ENCODE measurements at regions not wholly inside any gene's neighbourhood (a gene's known extent, or its start where the extent isn't known, plus 50 kb on each side); places are given as distances from the start of the nearest gene placed in this dataset.

DNA sequence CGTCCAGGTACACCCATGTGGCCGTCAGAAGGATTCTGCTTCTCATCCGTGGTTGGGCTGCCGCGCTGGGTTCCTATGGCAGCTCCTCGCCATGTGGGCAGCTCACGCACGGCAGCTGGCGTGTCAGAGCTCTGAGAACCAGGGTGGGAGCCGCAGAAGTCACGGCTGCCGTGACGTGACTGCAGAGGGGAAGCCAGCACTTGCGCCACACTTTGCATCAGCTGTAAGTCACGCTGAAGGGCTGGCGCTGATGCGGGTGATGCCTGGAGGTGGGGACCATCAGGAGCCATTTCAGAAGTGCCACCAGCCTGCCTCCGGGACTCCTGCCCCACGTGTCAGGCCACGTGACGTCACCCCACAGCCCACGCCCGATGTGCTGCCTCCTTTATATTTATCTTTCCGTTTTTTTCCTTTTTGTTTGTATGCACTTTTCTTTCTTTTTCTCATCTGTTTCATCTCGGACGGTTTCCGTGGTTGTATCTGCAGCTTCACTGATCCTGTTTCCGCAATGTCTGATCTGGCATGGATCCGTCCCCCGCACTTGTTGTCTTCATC lies 133.2 kb downstream of the IGLL1 start:
- H3K9me1 ChIP-seq (ENCODE audit: control insufficient read depth, insufficient read depth, low read length): no peaks in the 10 kb centered on the region
- FAIRE-seq (no peak), DNase-seq (ENCODE audit: extremely low read depth in 1 of 4, low spot score in 3 of 4) (no peak), ATAC-seq (no peak)
- no peak overlapping the region for H2AFZ ChIP-seq (ENCODE audit: low read depth, low read length)
- ChIA-PET POLR2A (no interaction called here), CTCF (ENCODE audit: low intra/inter-chr PET ratio) (no interaction called here)
- WGBS (ENCODE audit: insufficient coverage, low coverage, missing lambda C conversion rate): 57% methylated on average over 15 of the region's 30 CpGs
- no peaks in the 10 kb centered on the region; a peak in 1 of 5 replicates for H3K4me1 ChIP-seq (replicated peaks in 1 of 2; ENCODE audit: control insufficient read depth in 2 of 2, insufficient read depth in 2 of 2, low read length in 2 of 2)
- H3K4me2 ChIP-seq (ENCODE audit: insufficient read depth, low read length): no peak overlapping the region
- TF ChIP-seq ZNF696 (CRISPR knock-in tag; conservative IDR thresholded peaks at IDR 0.05) (no peak), CREB1 (IDR thresholded peaks at IDR 0.05) (no peak), CREB1 (CRISPR knock-in tag; IDR thresholded peaks at IDR 0.05) (no peak), SMARCC2 (IDR thresholded peaks at IDR 0.05; ENCODE audit: low read depth) (no peak), ZNF174 (CRISPR knock-in tag; IDR thresholded peaks at IDR 0.05) (no peak), CREM (IDR thresholded peaks at IDR 0.05; ENCODE audit: low read depth) (no peak), SP2 (IDR thresholded peaks at IDR 0.05; ENCODE audit: extremely low read depth, low read depth, low read length, poor library complexity, severe bottlenecking) (no peak)
- TF ChIP-seq, protein P1, sequence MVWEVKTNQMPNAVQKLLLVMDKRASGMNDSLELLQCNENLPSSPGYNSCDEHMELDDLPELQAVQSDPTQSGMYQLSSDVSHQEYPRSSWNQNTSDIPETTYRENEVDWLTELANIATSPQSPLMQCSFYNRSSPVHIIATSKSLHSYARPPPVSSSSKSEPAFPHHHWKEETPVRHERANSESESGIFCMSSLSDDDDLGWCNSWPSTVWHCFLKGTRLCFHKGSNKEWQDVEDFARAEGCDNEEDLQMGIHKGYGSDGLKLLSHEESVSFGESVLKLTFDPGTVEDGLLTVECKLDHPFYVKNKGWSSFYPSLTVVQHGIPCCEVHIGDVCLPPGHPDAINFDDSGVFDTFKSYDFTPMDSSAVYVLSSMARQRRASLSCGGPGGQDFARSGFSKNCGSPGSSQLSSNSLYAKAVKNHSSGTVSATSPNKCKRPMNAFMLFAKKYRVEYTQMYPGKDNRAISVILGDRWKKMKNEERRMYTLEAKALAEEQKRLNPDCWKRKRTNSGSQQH (CRISPR knock-in tag; IDR thresholded peaks at IDR 0.05): no peak
- no peaks in the 10 kb centered on the region for H3K9me3 ChIP-seq (replicated peaks; ENCODE audit: control insufficient read depth, insufficient read depth, low read depth, low read length)
- no TSS peak for BruUV-seq (replicated peaks)
- H4K20me1 ChIP-seq (replicated peaks; ENCODE audit: control insufficient read depth, insufficient read depth, low read length): no peaks in the 10 kb centered on the region
- H3K36me3 ChIP-seq (ENCODE audit: control insufficient read depth, insufficient read depth, low read length): no peaks in the 10 kb centered on the region
- H3K27me3 ChIP-seq (ENCODE audit: control insufficient read depth in 2 of 2, insufficient read depth in 2 of 2, low read length in 2 of 2): no peaks in the 10 kb centered on the region
- no peaks in the 10 kb centered on the region for H3K79me2 ChIP-seq (ENCODE audit: control insufficient read depth, insufficient read depth, low read length)
- H3K27ac ChIP-seq (ENCODE audit: extremely low read depth, low read depth, low read length): no peak overlapping the region
- H3K9ac ChIP-seq (ENCODE audit: insufficient read depth in 1 of 2, low read depth in 2 of 2, low read length in 2 of 2): no peak overlapping the region
- in situ Hi-C loops (cut with MboI) (no loop called here), intact Hi-C loops (cut with micrococcal nuclease) (no loop called here)
- no peak overlapping the region for H3K4me3 ChIP-seq

All from K562 (cell line).